Activated CD4-positive, alpha-beta T cell treated with anti-CD3 and anti-CD28 coated beads, Interleukin-2, amount 50 U/mL, for 4 hours (primary cell): ENCODE measurements at regions not wholly inside any gene's neighbourhood (a gene's known extent, or its start where the extent isn't known, plus 50 kb on each side); places are given as distances from the start of the nearest gene placed in this dataset.
"Not testable (repeated sequence)": the region's sequence is repeated elsewhere in the genome, so short reads cannot be mapped to it uniquely, and the experiment has no call there.

Experiments used
- DNase-seq, 2 experiments: peaks; one replicate each; pipeline ENCODE4 v3.0.0-alpha.2; 2020

GRCh38 chr14:106661561-106661960, 1135.2 kb downstream of the TMEM121 start:
- peak; percentile 33 to 38 for DNase-seq

DNA sequence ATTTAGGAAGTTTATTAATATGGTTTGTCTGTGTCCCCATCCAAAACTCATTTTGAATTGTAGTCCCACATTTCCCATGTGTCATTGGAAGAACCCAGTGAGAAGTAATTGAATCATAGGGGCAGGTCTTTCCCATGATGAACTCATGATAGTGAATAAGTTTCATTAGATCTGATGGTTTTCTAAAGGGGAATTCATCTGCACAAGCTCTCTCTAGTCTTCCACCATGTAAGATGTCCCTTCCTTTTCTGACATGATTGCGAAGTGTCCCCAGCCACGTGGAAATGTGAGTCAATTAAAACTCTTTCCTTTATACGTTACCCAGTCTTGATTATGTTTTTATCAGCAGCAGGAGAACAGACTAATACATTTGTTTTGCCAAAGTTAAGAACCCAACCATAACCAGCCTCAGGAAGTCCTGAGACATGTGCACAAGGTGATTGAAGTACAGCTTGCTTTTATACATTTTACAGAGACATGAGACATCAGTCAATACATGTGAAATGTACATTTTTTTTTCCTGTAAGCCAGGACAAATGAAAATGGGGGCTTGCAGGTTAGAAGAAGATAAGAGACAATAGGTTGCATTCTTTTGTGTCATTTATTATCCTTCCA, 1136.7 kb downstream of the TMEM121 start:
- no peak for DNase-seq

GRCh38 chr14:106663805-106664410, 1137.5 kb downstream of the TMEM121 start:
- peak; percentile 37 to 42 for DNase-seq

DNA sequence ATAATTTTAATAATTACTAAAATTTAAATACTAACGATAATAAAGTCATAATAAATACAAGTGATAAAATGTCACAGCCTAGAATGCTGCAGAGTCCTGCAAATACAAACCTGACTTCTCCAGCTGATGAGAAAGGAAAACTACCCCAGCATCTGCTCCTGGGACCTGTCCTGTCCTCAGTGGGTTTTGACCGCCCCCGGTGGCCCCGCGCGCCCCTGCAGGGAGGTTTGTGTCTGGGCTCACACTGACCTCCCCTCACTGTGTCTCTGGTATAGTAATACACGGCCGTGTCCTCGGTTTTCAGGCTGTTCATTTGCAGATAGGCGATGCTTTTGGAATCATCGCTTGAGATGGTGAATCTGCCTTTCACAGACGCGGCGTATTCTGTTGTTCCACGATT, 1139.4 kb downstream of the TMEM121 start:
- DNase-seq = no peak

DNA sequence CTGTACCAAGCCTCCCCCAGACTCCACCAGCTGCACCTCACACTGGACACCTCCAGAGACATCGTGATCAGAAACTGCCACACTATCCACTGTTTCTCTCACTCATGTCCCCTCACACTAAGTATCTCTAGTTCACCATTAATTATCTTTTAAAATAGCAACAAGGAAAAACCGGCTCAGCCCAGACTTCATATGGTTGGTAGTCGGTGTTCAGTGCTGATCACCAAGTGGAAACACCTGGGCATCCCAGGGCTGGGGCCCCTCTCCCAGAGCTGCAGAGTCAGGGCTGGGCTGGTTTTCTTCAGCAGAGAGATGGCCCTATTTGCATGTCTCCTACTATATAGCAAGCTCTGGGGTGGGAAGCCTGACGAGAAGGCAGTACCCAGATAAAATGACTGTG, 1140.0 kb downstream of the TMEM121 start:
- no peak for DNase-seq

- DNase-seq = no peak
Measured at GRCh38 chr14:106670011-106670410, 1143.6 kb downstream of the TMEM121 start.

DNA sequence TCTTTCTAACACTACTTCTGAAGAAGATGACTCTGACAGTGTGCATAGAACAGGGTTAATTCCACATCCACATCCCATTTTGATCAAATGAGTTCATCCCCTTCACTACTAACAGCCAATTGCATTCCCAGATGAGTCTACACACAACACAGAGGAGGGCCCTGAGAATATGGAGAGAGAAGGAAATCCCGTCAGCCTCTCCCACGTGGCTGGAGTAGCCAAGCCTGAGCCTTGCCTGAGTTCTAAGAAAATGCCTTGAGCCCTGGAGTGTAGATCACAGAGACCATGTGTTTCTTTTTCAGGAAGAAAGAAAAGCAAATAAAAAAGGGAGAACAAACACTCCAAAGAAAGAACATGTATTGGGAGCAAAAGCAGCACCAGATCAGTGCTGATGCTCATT, 1147.7 kb downstream of the TMEM121 start:
- not testable (repeated sequence) for DNase-seq

GRCh38 chr14:106674509-106675125, 1148.2 kb downstream of the TMEM121 start:
- DNase-seq = not testable (repeated sequence)

- not testable (repeated sequence) for DNase-seq
Measured at GRCh38 chr14:106675716-106676115, 1149.3 kb downstream of the TMEM121 start.

- DNase-seq = no peak
Measured at GRCh38 chr14:106679776-106680175, 1153.4 kb downstream of the TMEM121 start.

- DNase-seq = no peak
Measured at GRCh38 chr14:106681161-106681560, 1154.8 kb downstream of the TMEM121 start.

DNA sequence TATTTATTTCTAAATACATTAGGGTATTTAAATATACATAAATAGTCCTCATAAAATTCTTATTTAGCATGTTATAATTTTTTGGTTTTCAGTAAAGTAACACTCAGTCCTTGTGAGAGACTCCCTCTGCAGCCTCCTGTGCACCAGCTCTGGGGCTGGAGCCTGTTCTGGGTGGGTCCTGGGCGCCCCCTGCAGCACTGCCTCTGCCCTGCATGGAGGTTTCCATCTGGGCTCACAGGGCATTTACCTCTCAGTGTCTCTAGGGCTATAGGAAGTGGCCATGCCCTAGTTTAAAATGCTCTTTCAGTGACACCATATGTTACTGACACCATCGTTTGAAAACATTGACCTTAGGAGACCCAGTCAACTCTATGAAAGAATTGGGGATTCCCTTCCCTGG, 1155.2 kb downstream of the TMEM121 start:
- no peak for DNase-seq

DNA sequence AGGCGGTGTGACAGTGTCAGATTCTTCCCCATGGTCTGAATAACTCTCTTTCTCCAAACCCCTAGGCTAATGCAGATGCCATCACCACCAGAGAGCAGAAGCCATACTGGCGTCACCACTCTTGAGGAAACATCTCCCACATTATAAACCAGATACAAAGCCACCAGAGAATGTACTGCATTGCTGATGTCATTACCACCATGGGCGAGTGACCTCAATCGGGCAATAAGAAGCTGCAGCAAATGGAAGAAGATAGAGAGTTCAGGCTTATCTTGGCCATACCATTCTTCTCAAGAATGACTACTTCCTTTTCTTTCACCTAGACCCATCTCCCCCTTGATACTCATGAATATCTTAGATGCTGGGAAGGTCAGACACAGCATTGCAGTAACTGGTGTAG, 1157.2 kb downstream of the TMEM121 start:
- DNase-seq = no peak

DNA sequence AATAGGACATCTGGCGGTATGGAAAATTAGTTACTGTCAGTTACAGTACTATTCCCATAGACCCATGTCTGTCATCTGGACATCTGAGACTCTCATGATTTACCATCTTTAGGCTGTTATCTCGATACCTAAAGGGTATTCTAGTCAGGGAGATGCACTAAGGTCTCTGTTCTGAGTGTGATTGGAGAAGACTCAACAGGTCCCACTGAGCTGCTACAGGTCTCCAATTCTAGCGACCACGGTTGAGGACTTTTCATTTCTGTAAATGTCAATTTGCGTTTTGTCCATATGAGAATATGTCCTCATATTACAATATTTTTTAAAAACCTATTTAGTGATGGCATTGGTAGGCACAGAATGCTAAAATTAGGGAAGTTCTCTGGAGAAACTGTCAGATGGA, 1160.2 kb downstream of the TMEM121 start:
- no peak for DNase-seq

GRCh38 chr14:106690333-106690891, 1164.0 kb downstream of the TMEM121 start:
- DNase-seq = no peak

DNA sequence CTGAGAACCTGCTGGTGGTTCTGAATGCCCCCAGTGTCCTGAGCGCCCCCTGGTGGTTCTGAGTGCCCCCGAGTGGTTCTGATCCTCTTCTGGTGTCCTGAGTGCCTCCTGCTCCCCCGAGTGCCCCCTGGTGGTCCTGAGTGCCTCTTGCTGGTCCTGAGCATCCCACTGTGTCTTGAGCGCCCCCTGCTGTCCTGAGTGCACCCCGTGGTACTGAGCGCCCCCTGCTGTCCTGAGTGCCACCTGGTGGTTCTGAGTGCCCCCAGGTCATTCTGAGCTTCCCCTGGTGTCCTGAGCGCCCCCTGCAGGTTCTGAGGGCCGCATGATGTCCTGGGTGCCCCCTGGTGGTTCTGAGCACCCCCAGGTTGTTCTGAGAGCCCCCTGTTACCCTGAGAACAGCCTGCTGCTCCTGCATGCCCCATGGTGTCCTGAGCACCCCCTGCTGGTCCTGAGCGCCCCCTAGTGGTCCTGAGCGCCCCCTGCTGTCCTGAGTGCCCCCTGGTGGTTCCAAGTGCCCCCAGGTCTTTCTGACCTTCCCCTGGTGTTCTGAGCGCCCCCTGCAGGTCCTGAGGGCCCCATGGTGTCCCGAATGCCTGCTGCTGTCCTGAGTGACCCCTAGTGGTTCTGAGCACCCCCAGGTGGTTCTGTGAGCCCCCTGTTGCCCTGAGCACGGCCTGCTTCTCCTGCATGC, 1165.4 kb downstream of the TMEM121 start:
- DNase-seq = peak; percentile 39 to 46

DNA sequence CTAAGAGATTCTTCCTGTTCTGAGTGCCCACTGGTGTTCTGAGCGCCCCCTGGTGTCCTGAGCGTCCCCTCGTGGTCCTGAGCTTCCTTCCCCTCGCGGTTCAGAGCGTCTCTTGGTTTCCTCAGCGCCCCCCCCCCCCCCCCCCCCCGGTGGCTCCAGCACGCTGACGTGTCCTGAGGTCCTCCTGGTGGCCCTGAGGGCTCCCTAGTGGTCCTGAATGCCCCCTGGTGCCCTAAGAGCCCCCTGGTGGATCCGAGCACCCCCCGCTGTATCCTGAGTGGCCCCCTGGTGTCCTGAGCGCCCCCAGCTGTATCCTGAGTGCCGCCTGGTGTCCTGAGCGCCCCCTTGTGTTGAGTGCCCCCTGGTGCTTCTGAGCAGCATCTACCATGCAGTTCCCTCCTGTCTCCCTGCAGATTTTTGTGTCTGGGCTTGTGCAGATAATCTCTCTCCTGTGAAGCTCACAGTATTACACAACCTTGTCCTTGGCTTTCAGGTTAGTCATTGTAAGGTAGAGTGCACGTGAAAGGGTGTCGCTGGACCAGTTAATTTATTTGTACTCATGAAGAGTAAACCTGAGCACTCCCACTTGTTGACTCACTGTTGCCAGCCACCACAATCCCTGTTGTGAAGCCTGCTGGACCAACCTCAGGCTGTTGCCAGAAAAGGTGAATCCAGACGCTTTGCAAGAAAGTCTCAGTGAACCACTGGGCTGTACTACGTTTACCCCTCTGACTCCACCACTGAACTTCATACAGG, 1168.4 kb downstream of the TMEM121 start:
- DNase-seq = peak; percentile 62 to 66

GRCh38 chr14:106698620-106699267, 1172.4 kb downstream of the TMEM121 start:
- not testable (repeated sequence) for DNase-seq

- DNase-seq = not testable (repeated sequence)
Measured at GRCh38 chr14:106703651-106704050, 1177.3 kb downstream of the TMEM121 start.

GRCh38 chr14:106706488-106706887, 1180.1 kb downstream of the TMEM121 start:
- DNase-seq = not testable (repeated sequence)

DNA sequence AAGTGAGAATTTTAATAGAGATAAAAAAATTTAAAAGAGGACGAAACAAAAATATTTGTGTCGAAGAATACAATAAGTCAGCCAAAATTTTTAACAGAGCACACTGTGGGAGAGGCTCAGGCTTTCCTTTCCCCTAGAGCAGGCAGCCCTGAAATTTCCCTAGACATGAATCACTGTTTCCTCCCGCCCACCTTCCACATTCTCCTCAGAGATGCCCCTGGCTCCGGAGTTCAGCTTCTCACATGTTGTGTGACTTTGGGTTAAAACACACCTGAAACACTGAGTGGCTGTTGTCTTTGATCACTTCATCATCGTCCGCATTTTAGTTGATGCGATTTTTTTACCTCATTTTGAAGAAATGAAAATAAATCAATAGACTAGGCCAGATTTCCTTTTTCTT, 1183.8 kb downstream of the TMEM121 start:
- DNase-seq = not testable (repeated sequence)

GRCh38 chr14:106712513-106712912, 1186.1 kb downstream of the TMEM121 start:
- not testable (repeated sequence) for DNase-seq
